Upper lobe of left lung (tissue), 6 donors: ENCODE measurements at regions not wholly inside any gene's neighbourhood (a gene's known extent, or its start where the extent isn't known, plus 50 kb on each side); places are given as distances from the start of the nearest gene placed in this dataset.

Experiments
- ATAC-seq, 2 donors: fragments of 200-7000 bp; cut with Tn5 transposase; one replicate each; pipeline ENCODE4 v1.9.1; 2022; ENCODE audit warnings: mild to moderate bottlenecking in 2 of 2, moderate library complexity in 2 of 2; ENCODE audit not compliant: low FRiP score in 2 of 2
- DNase-seq, 2 donors: peaks; one replicate each; pipeline ENCODE4 v3.0.0-alpha.2; 2019 to 2020
- H3K27ac ChIP-seq, 4 donors: fragments of 200-600 bp; sonication (generic); one replicate each; pipeline ENCODE4 v1.5.1; 2016 to 2019
- H3K27me3 ChIP-seq, 4 donors: fragments of 200-600 bp; sonication (generic); one replicate each; pipeline ENCODE4 v1.5.1; 2017 to 2019
- H3K36me3 ChIP-seq, 4 donors: fragments of 200-600 bp; sonication (generic); one replicate each; pipeline ENCODE4 v1.5.1; 2016 to 2019
- H3K4me1 ChIP-seq, 4 donors: fragments of 200-600 bp; sonication (generic); one replicate each; pipeline ENCODE4 v1.5.1; 2018 to 2019
- H3K4me3 ChIP-seq, 4 donors: fragments of 200-600 bp; sonication (generic); one replicate each; pipeline ENCODE4 v1.5.1; 2017 to 2019; ENCODE audit warnings: mild to moderate bottlenecking in 2 of 4, moderate library complexity in 1 of 4
- H3K9me3 ChIP-seq, 4 donors: fragments of 200-600 bp; sonication (generic); one replicate each; pipeline ENCODE4 v1.5.1; 2018 to 2019
- CTCF ChIP-seq, 6 experiments: fragments of 450-650 bp in 4 of 6; fragments of 200-600 bp in 2 of 6; sonication (generic) in 2 of 6; IDR thresholded peaks; one replicate each; pipeline ENCODE4 v1.5.1; 2016 to 2019; ENCODE audit warnings: antibody characterized with exemption in 6 of 6
- EP300 ChIP-seq, 4 donors: sonication (generic); formaldehyde crosslinking; IDR thresholded peaks; one replicate each; pipeline ENCODE4 v1.5.1; 2017; ENCODE audit warnings: antibody characterized with exemption in 4 of 4, control low read depth in 2 of 4
- POLR2A ChIP-seq, 4 donors: fragments of 450-650 bp; IDR thresholded peaks; one replicate each; pipeline ENCODE4 v1.5.1; 2016 to 2017; ENCODE audit warnings: antibody characterized with exemption in 4 of 4, mild to moderate bottlenecking in 2 of 4
- POLR2AphosphoS5 ChIP-seq, 2 donors: sonication (generic); formaldehyde crosslinking; IDR thresholded peaks; one replicate each; pipeline ENCODE4 v1.5.1; 2017; ENCODE audit warnings: antibody characterized with exemption in 2 of 2
- WGBS, 2 donors: methylation state at CpG; one replicate each; pipeline ENCODE4 v1.1.5; 2017 to 2018; 5-methylcytosine and 5-hydroxymethylcytosine counted together
- donor health status: DM: no; HTN: no; CAD: no; lungs with moderate emphysema.
- donor health status: DM: no; HTN: yes; CAD: no; lungs with severe emphysema.

GRCh38 chr5:6280425-6281100, 97.8 kb downstream of the MED10 start:
- WGBS, 2 donors, result 71 to 74% methylated on average over 6 of the region's 6 CpGs

GRCh38 chr5:6279607-6280006, 98.7 kb downstream of the MED10 start:
- no peaks in the 10 kb centered on the region for H3K36me3 ChIP-seq
- WGBS, 2 donors, result 90 to 98% methylated on average over 4 to 5 of the region's 5 CpGs
- no peak overlapping the region for H3K4me3 ChIP-seq
- no peak for TF ChIP-seq EP300 (IDR thresholded peaks at IDR 0.05)
- no peak for TF ChIP-seq POLR2A (IDR thresholded peaks at IDR 0.05)
- TF ChIP-seq POLR2AphosphoS5 (IDR thresholded peaks at IDR 0.05), result no peak
- no peak for TF ChIP-seq CTCF (IDR thresholded peaks at IDR 0.05)
- H3K27me3 ChIP-seq, result no peaks in the 10 kb centered on the region
- H3K27ac ChIP-seq, result no peak overlapping the region
- no peak for ATAC-seq
- no peaks in the 10 kb centered on the region for H3K9me3 ChIP-seq
- no peaks in the 10 kb centered on the region for H3K4me1 ChIP-seq
- DNase-seq, result no peak

More at GRCh38 chr5:6280425-6281100, 97.8 kb downstream of the MED10 start:
- DNase-seq (no peak), ATAC-seq (no peak)
- Histone ChIP-seq H3K4me3 (no peak overlapping the region), H3K9me3 (no peaks in the 10 kb centered on the region), H3K27ac (no peak overlapping the region), H3K36me3 (no peaks in the 10 kb centered on the region), H3K4me1 (no peaks in the 10 kb centered on the region), H3K27me3 (no peaks in the 10 kb centered on the region)
- no peak for TF ChIP-seq EP300 (IDR thresholded peaks at IDR 0.05)
- TF ChIP-seq CTCF (IDR thresholded peaks at IDR 0.05), result no peak
- no peak for TF ChIP-seq POLR2AphosphoS5 (IDR thresholded peaks at IDR 0.05)
- no peak for TF ChIP-seq POLR2A (IDR thresholded peaks at IDR 0.05)

GRCh38 chr5:6274846-6275543, 103.4 kb downstream of the MED10 start:
- Histone ChIP-seq H3K27me3 (no peaks in the 10 kb centered on the region), H3K9me3 (no peaks in the 10 kb centered on the region), H3K4me1 (no peaks in the 10 kb centered on the region), H3K27ac (no peak overlapping the region), H3K4me3 (no peak overlapping the region), H3K36me3 (no peaks in the 10 kb centered on the region)
- no peak for TF ChIP-seq EP300 (IDR thresholded peaks at IDR 0.05)
- no peak for TF ChIP-seq CTCF (IDR thresholded peaks at IDR 0.05)
- no peak for TF ChIP-seq POLR2A (IDR thresholded peaks at IDR 0.05)
- TF ChIP-seq POLR2AphosphoS5 (IDR thresholded peaks at IDR 0.05), result no peak
- WGBS, 2 donors, result 69 to 82% methylated on average over 1 to 2 of the region's 2 CpGs
- no peak for DNase-seq
- ATAC-seq, result no peak

GRCh38 chr5:6273749-6274148, 104.6 kb downstream of the MED10 start:
- WGBS, 2 donors, result 89 to 94% methylated on average over 4 of the region's 4 CpGs
- H3K4me1 ChIP-seq, result no peaks in the 10 kb centered on the region
- H3K27me3 ChIP-seq, result no peaks in the 10 kb centered on the region
- ATAC-seq (no peak), DNase-seq (no peak)
- H3K9me3 ChIP-seq, result no peaks in the 10 kb centered on the region
- H3K36me3 ChIP-seq, result no peaks in the 10 kb centered on the region
- TF ChIP-seq POLR2AphosphoS5 (IDR thresholded peaks at IDR 0.05) (no peak), POLR2A (IDR thresholded peaks at IDR 0.05) (no peak), CTCF (IDR thresholded peaks at IDR 0.05) (no peak), EP300 (IDR thresholded peaks at IDR 0.05) (no peak)
- H3K27ac ChIP-seq, result no peak overlapping the region
- H3K4me3 ChIP-seq, result no peak overlapping the region
